HepG2 (cell line): ENCODE measurements at regions not wholly inside any gene's neighbourhood (a gene's known extent, or its start where the extent isn't known, plus 50 kb on each side); places are given as distances from the start of the nearest gene placed in this dataset.

Source experiments
- ATAC-seq: fragments of 200-7000 bp; cut with Tn5 transposase; 3 replicates; pipeline ENCODE4 v1.9.1; 2020; ENCODE audit warnings: mild to moderate bottlenecking, moderate library complexity
- BruUV-seq: library from RNA; stranded (reverse); fragments of 400-500 nt; replicated peaks from 2 replicates; lab custom pipeline; 2021; lab: Mats Ljungman, UMichigan
- CTCF ChIA-PET: fragments of 300-600 bp; formaldehyde crosslinking; extraction: SDS; loops from one replicate; lab custom pipeline; 2021; ENCODE audit warnings: low total read pairs, inconsistent platforms, low intra/inter-chr PET ratio; lab: Yijun Ruan, JAX
- POLR2A ChIA-PET: fragments of 350-600 bp; sonication (Branson Sonifier 250); formaldehyde crosslinking; loops from one replicate; lab custom pipeline; 2020; ENCODE audit warnings: antibody characterized with exemption, inconsistent platforms; lab: Yijun Ruan, JAX
- DNase-seq: peaks from one replicate; pipeline ENCODE4 v3.0.0-alpha.2; 2015; ENCODE audit warnings: low spot score
- FAIRE-seq: peaks from 3 replicates; lab custom pipeline; 2011; peaks lifted over from hg19 to GRCh38; lab: Jason Lieb, UNC
- H2AFZ ChIP-seq: one replicate; pipeline ENCODE4 v1.6.1; 2011; ENCODE audit warnings: low read length, inconsistent platforms
- H3K27ac ChIP-seq: fragments of 300-600 bp; 3 replicates; pipeline ENCODE4 v1.8.0; 2011; ENCODE audit warnings: mixed run types, mild to moderate bottlenecking, mixed read lengths, low read length, inconsistent platforms; ENCODE audit not compliant: insufficient read depth; ENCODE audit errors: extremely low read length
- H3K27me3 ChIP-seq, 2 experiments: fragments of 200-600 bp in 1 of 2; 2 replicates in 1 of 2; 3 replicates in 1 of 2; pipeline versions ENCODE4 v1.6.0 to v1.8.0; 2011; ENCODE audit warnings: low read length in 2 of 2, mild to moderate bottlenecking in 2 of 2, moderate library complexity in 2 of 2, inconsistent platforms in 1 of 2; ENCODE audit not compliant: insufficient read depth in 2 of 2, control insufficient read depth in 1 of 2
- H3K36me3 ChIP-seq, 2 experiments: fragments of 200-600 bp in 1 of 2; replicated peaks in 1 of 2; 2 replicates in 1 of 2; 3 replicates in 1 of 2; pipeline versions ENCODE4 v1.5.1 to v1.8.0; 2011; ENCODE audit warnings: low read length in 2 of 2, inconsistent platforms in 1 of 2; ENCODE audit not compliant: insufficient read depth in 2 of 2, control insufficient read depth in 1 of 2
- H3K4me1 ChIP-seq: 2 replicates; pipeline ENCODE4 v1.5.1; 2012; ENCODE audit warnings: low read length, inconsistent platforms; ENCODE audit not compliant: insufficient read depth
- H3K4me2 ChIP-seq: 2 replicates; pipeline ENCODE4 v1.6.0; 2011; ENCODE audit warnings: low read depth, low read length, inconsistent platforms
- H3K4me3 ChIP-seq, 3 experiments: fragments of 200-600 bp in 1 of 3; sonication (generic), shearing (Covaris generic) in 1 of 3; replicated peaks in 1 of 3; 2 replicates each; pipeline ENCODE4 v1.5.1; 2011 to 2016; ENCODE audit warnings: low read length in 3 of 3, inconsistent platforms in 2 of 3, low read depth in 2 of 3, mild to moderate bottlenecking in 2 of 3, control low read depth in 1 of 3, mixed read lengths in 1 of 3; ENCODE audit not compliant: insufficient read depth in 1 of 3
- H3K79me2 ChIP-seq: one replicate; pipeline ENCODE4 v1.6.1; 2011; ENCODE audit warnings: low read length, inconsistent platforms; ENCODE audit not compliant: insufficient read depth
- H3K9ac ChIP-seq: 2 replicates; pipeline ENCODE4 v1.6.0; 2011; ENCODE audit warnings: mild to moderate bottlenecking, low read depth, low read length, inconsistent platforms; ENCODE audit not compliant: insufficient read depth
- H3K9me3 ChIP-seq: 2 replicates; pipeline ENCODE4 v1.5.1; 2012; ENCODE audit warnings: mild to moderate bottlenecking, low read length
- H4K20me1 ChIP-seq: 2 replicates; pipeline ENCODE4 v1.6.0; 2011; ENCODE audit warnings: inconsistent platforms, mild to moderate bottlenecking, low read length, moderate library complexity; ENCODE audit not compliant: insufficient read depth
- NFATC3 ChIP-seq: sonication (generic); formaldehyde crosslinking; IDR thresholded peaks from 2 replicates; pipeline ENCODE4 v1.5.1; 2020; ENCODE audit warnings: mild to moderate bottlenecking, missing genetic modification reagents
- RNF2 ChIP-seq: fragments of 450-650 bp; conservative IDR thresholded peaks from 2 replicates; pipeline ENCODE4 v1.6.1; 2016; ENCODE audit warnings: low read depth
- ZNF263 ChIP-seq: sonication (generic); formaldehyde crosslinking; IDR thresholded peaks from 2 replicates; pipeline ENCODE4 v1.4.0; 2020; ENCODE audit warnings: missing genetic modification reagents
- ZNF333 ChIP-seq: sonication (generic); formaldehyde crosslinking; IDR thresholded peaks from 2 replicates; pipeline ENCODE4 v1.4.0; 2020; ENCODE audit warnings: mild to moderate bottlenecking, missing genetic modification reagents, borderline replicate concordance
- WGBS: methylation state at CpG from one replicate; pipeline ENCODE4 v1.1.6; 2017; ENCODE audit warnings: low lambda C conversion rate; 5-methylcytosine and 5-hydroxymethylcytosine counted together
- in situ Hi-C: cut with HindIII; loops from 2 replicates; pipeline ENCODE4 v1.10.0; 2017; ENCODE audit warnings: low pct_unique_long_range_greater_than_20kb; ENCODE audit not compliant: extremely low pct_ligation_motif_present
- intact Hi-C: fragments of 100-400 bp; cut with micrococcal nuclease; formaldehyde crosslinking; loops from one replicate; pipeline ENCODE4 v1.10.0; 2022; ENCODE audit not compliant: unreplicated experiment
- TF ChIP-seq, protein P1 (sequence below): sonication (generic); formaldehyde crosslinking; IDR thresholded peaks from 2 replicates; pipeline ENCODE4 v1.4.0; 2020; ENCODE audit warnings: missing genetic modification reagents
- TF ChIP-seq, protein P2 (sequence below): sonication (generic); formaldehyde crosslinking; IDR thresholded peaks from 2 replicates; pipeline ENCODE4 v1.4.0; 2020; ENCODE audit warnings: missing genetic modification reagents

DNA sequence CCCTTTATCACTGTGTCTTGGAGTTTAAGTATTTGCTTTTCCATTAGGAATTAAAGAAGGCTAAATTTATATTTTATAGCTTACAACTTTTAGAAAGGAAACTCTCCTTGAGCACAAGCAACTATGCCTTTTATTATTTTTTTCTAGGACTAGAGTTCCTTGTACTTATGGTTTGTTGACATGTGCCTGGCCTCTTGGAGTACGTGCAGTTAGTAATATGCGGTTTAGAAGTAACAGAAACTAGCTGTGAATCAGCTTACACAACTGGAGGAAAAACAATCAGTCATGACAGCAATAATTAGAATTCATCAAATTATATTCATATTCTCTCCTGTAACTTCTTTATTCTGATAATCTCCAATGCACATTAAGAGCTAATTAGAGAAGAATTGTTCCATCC is 428.7 kb downstream of the AEBP2 start:
- no peak overlapping the region for H3K9ac ChIP-seq
- ATAC-seq (no peak), FAIRE-seq (no peak), DNase-seq (no peak)
- H3K27ac ChIP-seq, result no peak overlapping the region
- WGBS, result 2% methylated on average over 2 of the region's 2 CpGs
- H2AFZ ChIP-seq, result no peak overlapping the region
- no peaks in the 10 kb centered on the region for H3K79me2 ChIP-seq
- BruUV-seq, result no TSS peak
- H3K9me3 ChIP-seq, result no peaks in the 10 kb centered on the region
- no peak overlapping the region for H3K4me2 ChIP-seq
- H3K4me1 ChIP-seq, result no peaks in the 10 kb centered on the region
- in situ Hi-C loops (no loop called here), intact Hi-C loops (no loop called here)
- H3K4me3 ChIP-seq, result no peak overlapping the region
- TF ChIP-seq ZNF263 (CRISPR knock-in tag), result no peak
- no peak for TF ChIP-seq ZNF333 (CRISPR knock-in tag)
- TF ChIP-seq RNF2, result no peak
- TF ChIP-seq NFATC3 (CRISPR knock-in tag), result no peak
- H3K27me3 ChIP-seq, result no peaks in the 10 kb centered on the region; a peak in 1 of 5 replicates
- H4K20me1 ChIP-seq, result no peaks in the 10 kb centered on the region
- CTCF ChIA-PET, result no interaction called here
- no peaks in the 10 kb centered on the region for H3K36me3 ChIP-seq
- POLR2A ChIA-PET, result no interaction called here

DNA sequence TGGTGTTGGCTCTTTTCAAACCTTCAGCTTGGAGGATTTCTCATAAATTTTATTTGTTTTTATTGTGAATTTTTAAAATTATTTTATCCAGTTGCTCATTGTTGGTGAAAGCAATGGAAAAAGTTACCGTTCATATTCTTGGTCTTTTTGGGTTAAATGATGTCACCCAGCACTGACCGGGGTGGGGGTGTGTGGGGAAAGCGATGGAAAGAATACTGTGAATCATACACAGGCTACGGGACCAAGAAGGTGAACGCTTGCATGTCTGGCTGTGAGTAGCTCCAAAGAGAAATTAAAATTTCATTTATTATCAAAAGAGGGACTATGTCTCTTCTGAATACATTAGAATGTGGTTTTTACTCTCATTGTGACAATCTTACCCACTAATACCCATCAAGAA is 430.1 kb downstream of the AEBP2 start:
- Histone ChIP-seq H3K36me3 (no peaks in the 10 kb centered on the region), H3K9ac (no peak overlapping the region), H4K20me1 (no peaks in the 10 kb centered on the region), H3K27ac (no peak overlapping the region), H3K4me3 (no peak overlapping the region), H3K79me2 (no peaks in the 10 kb centered on the region), H3K9me3 (no peaks in the 10 kb centered on the region), H2AFZ (no peak overlapping the region), H3K4me2 (no peak overlapping the region), H3K4me1 (no peaks in the 10 kb centered on the region), H3K27me3 (no peaks in the 10 kb centered on the region; a peak in 1 of 5 replicates)
- DNase-seq (no peak), FAIRE-seq (no peak), ATAC-seq (no peak)
- WGBS, result 26% methylated on average over 5 of the region's 5 CpGs
- POLR2A ChIA-PET, result no interaction called here
- no TSS peak for BruUV-seq
- intact Hi-C loops, result no loop called here
- in situ Hi-C loops, result no loop called here
- TF ChIP-seq, protein P1, sequence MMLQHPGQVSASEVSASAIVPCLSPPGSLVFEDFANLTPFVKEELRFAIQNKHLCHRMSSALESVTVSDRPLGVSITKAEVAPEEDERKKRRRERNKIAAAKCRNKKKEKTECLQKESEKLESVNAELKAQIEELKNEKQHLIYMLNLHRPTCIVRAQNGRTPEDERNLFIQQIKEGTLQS (CRISPR knock-in tag), result no peak
- TF ChIP-seq, protein P2, sequence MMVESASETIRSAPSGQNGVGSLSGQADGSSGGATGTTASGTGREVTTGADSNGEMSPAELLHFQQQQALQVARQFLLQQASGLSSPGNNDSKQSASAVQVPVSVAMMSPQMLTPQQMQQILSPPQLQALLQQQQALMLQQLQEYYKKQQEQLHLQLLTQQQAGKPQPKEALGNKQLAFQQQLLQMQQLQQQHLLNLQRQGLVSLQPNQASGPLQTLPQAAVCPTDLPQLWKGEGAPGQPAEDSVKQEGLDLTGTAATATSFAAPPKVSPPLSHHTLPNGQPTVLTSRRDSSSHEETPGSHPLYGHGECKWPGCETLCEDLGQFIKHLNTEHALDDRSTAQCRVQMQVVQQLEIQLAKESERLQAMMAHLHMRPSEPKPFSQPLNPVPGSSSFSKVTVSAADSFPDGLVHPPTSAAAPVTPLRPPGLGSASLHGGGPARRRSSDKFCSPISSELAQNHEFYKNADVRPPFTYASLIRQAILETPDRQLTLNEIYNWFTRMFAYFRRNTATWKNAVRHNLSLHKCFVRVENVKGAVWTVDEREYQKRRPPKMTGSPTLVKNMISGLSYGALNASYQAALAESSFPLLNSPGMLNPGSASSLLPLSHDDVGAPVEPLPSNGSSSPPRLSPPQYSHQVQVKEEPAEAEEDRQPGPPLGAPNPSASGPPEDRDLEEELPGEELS (CRISPR knock-in tag), result no peak
- CTCF ChIA-PET, result no interaction called here
